Kidney (tissue), 13 donors: ENCODE measurements at regions not wholly inside any gene's neighbourhood (a gene's known extent, or its start where the extent isn't known, plus 50 kb on each side); places are given as distances from the start of the nearest gene placed in this dataset.

Experiments
- DNase-seq, 5 donors: peaks; one replicate each; pipeline ENCODE4 v3.0.0-alpha.2; 2013 to 2020
- FAIRE-seq: peaks from 2 replicates; lab custom pipeline; 2012; peaks lifted over from hg19 to GRCh38; lab: Jason Lieb, UNC
- H3K27ac ChIP-seq, 2 donors: one replicate each; pipeline ENCODE4 v1.7.0; 2013; ENCODE audit warnings: low read depth in 2 of 2, low read length in 2 of 2, inconsistent platforms in 1 of 2
- H3K27me3 ChIP-seq: one replicate; pipeline ENCODE4 v1.7.1; 2013; ENCODE audit warnings: low read length, inconsistent platforms; ENCODE audit not compliant: control insufficient read depth, insufficient read depth
- H3K36me3 ChIP-seq, 3 donors: one replicate each; pipeline versions ENCODE4 v1.7.0 to v1.7.1; 2013; ENCODE audit warnings: low read length in 3 of 3, control low read depth in 1 of 3, inconsistent platforms in 1 of 3; ENCODE audit not compliant: insufficient read depth in 3 of 3, control insufficient read depth in 2 of 3
- H3K4me1 ChIP-seq, 3 donors: one replicate each; pipeline versions ENCODE4 v1.7.0 to v1.7.1; 2013; ENCODE audit warnings: low read length in 3 of 3, inconsistent platforms in 1 of 3, low read depth in 1 of 3; ENCODE audit not compliant: control insufficient read depth in 2 of 3, insufficient read depth in 2 of 3
- H3K4me3 ChIP-seq, 3 donors: one replicate each; pipeline versions ENCODE4 v1.7.0 to v1.8.1; 2013; ENCODE audit warnings: low read length in 3 of 3, control low read depth in 1 of 3, inconsistent platforms in 1 of 3
- H3K9ac ChIP-seq, 3 donors: one replicate each; pipeline versions ENCODE4 v1.7.0 to v1.7.1; 2013; ENCODE audit warnings: low read length in 3 of 3, control low read depth in 1 of 3, inconsistent platforms in 1 of 3
- H3K9me3 ChIP-seq, 3 donors: one replicate each; pipeline versions ENCODE4 v1.7.0 to v1.7.1; 2013; ENCODE audit warnings: low read length in 3 of 3, control low read depth in 1 of 3, inconsistent platforms in 1 of 3; ENCODE audit not compliant: control insufficient read depth in 2 of 3, insufficient read depth in 1 of 3
- intact Hi-C: fragments of 100-400 bp; cut with DNase I; formaldehyde crosslinking; loops from one replicate; pipeline ENCODE4 v1.11.1; 2022
- TF ChIP-seq, protein P1 (sequence below): IDR thresholded peaks from 3 replicates; pipeline ENCODE4 v1.5.1; 2012; ENCODE audit warnings: mild to moderate bottlenecking, moderate library complexity, borderline replicate concordance; ENCODE audit not compliant: insufficient read depth; ENCODE audit errors: extremely low read depth
- donor health status: control.
- donor health status: control.
- donor health status: control.
- donor health status: control.
- donor health status: control.
- donor health status: DM: yes; HTN: yes; CAD: no.
- donor health status: Normal renal cell carcinoma (clear cell type).

- Histone ChIP-seq H3K36me3 (no peaks in the 10 kb centered on the region), H3K9me3 (no peaks in the 10 kb centered on the region), H3K9ac (no peak overlapping the region), H3K4me3 (no peak overlapping the region), H3K27me3 (no peaks in the 10 kb centered on the region), H3K27ac (no peak overlapping the region), H3K4me1 (no peaks in the 10 kb centered on the region)
- DNase-seq (no peak), FAIRE-seq (no peak)
- intact Hi-C loops: no loop called here
- TF ChIP-seq, protein P1, sequence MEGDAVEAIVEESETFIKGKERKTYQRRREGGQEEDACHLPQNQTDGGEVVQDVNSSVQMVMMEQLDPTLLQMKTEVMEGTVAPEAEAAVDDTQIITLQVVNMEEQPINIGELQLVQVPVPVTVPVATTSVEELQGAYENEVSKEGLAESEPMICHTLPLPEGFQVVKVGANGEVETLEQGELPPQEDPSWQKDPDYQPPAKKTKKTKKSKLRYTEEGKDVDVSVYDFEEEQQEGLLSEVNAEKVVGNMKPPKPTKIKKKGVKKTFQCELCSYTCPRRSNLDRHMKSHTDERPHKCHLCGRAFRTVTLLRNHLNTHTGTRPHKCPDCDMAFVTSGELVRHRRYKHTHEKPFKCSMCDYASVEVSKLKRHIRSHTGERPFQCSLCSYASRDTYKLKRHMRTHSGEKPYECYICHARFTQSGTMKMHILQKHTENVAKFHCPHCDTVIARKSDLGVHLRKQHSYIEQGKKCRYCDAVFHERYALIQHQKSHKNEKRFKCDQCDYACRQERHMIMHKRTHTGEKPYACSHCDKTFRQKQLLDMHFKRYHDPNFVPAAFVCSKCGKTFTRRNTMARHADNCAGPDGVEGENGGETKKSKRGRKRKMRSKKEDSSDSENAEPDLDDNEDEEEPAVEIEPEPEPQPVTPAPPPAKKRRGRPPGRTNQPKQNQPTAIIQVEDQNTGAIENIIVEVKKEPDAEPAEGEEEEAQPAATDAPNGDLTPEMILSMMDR: no peak
Measured at GRCh38 chr14:22462923-22463322, 126.1 kb downstream of the DAD1 start.

DNA sequence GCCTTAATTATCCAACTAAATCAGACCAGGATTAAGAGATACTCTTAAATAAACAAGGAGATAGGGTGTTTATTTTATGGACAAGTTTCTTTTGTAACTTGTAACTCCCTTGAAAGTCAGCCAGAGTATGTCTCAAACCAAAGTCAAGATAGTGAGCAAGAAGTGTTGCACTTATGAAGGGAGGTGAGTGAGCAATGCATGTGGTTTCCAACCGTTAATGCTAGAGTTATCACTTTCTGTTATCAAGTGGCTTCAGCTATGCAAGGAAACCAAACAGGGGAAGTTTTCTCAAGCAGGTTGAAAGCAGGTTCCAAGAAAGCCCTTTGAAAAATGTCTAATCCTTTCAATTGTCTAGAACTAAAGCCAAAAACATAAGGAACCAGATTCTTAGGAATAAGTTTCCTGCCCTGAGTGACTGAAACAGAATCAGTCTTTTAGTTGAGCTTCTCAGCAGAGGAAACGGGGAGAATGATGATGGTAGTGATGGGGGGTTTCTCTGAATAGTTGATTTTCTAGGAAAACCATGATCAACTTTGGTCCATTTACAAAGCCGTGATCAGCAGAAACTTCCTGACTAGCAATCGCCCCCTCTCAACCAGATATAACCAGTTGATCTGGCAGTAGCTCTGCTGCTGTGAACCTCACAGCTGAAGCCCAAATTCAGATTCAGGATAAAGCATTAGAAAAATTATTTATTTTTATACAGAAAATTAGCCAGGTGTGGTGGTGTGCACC lies 128.4 kb downstream of the DAD1 start:
- no peak for DNase-seq
- Histone ChIP-seq H3K4me1 (no peaks in the 10 kb centered on the region), H3K36me3 (no peaks in the 10 kb centered on the region), H3K9ac (no peak overlapping the region), H3K27me3 (no peaks in the 10 kb centered on the region), H3K27ac (no peak overlapping the region), H3K9me3 (no peaks in the 10 kb centered on the region), H3K4me3 (no peak overlapping the region)
- FAIRE-seq: no peak
- TF ChIP-seq, protein P1: no peak
- intact Hi-C loops: no loop called here

- Histone ChIP-seq H3K4me1 (no peaks in the 10 kb centered on the region), H3K27ac (no peak overlapping the region), H3K27me3 (no peaks in the 10 kb centered on the region), H3K9ac (no peak overlapping the region), H3K36me3 (no peaks in the 10 kb centered on the region), H3K9me3 (no peaks in the 10 kb centered on the region), H3K4me3 (no peak overlapping the region)
- FAIRE-seq (no peak), DNase-seq (no peak)
- intact Hi-C loops: no loop called here
- TF ChIP-seq, protein P1: no peak
Measured at GRCh38 chr14:22458737-22459136, 130.3 kb downstream of the DAD1 start.
